HT-29 (cell line): ENCODE measurements at regions not wholly inside any gene's neighbourhood (a gene's known extent, or its start where the extent isn't known, plus 50 kb on each side); places are given as distances from the start of the nearest gene placed in this dataset.
"Not testable (repeated sequence)": the region's sequence is repeated elsewhere in the genome, so short reads cannot be mapped to it uniquely, and the experiment has no call there.

Experiments used
- DNase-seq: peaks from one replicate; pipeline ENCODE4 v3.0.0-alpha.2; 2015; ENCODE audit warnings: low spot score

DNA sequence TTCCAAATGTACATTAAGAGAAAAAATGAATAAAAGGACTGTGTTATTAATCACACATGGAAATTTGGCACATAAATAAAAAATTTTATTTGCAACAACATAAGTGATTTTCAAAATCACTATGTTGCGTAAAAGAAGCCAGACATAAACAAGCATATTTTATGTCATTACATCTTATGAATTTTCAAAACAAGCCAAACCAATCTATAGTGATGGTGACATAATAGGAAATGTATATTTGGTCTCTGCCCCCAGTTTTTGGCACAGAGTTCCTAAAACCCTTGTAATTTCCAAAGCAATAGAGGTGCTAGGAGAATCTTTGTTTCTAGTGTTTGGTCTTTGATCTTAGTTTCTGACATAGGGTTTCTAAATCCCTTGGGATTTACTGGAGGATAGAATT is 543.3 kb downstream of the ZBBX start:
- no peak for DNase-seq

DNA sequence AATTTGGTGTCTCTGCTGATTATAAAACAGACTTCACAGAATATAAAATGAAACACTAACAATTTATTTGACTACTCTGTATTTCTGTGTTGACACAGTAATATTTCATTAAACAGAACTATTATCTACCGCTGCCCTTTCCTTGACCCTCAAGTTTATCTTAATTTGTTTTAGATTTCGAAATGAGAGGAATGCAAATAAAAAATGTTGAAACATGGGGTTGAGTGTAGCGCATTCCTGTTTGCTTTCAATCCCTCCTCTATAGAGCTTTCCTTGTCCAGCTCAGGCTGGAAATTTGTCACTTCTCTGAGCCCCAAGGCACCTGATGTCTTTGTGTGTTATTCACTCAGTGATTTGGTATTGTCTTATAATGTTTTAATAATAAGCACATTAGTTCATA is 550.2 kb downstream of the ZBBX start:
- peak; percentile 79 for DNase-seq

DNA sequence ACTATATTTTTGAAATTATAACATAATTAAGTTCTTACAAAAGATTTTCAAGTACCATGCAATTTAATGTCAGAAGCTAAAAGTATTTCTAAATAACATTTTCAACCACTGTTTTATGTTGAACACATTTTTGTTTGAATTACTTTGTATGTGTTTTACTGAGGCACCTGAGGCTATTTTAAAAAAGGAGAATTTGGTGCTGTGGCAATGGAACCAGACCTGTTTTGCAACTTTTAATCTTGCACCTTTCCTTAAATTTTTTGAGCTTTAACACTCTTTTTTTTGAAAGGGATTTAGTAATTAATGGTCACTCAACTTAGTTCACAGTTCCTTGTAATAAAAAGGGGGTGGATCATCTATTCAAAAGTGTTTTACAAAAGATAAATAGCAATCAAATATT is 561.6 kb downstream of the ZBBX start:
- DNase-seq, result no peak

DNA sequence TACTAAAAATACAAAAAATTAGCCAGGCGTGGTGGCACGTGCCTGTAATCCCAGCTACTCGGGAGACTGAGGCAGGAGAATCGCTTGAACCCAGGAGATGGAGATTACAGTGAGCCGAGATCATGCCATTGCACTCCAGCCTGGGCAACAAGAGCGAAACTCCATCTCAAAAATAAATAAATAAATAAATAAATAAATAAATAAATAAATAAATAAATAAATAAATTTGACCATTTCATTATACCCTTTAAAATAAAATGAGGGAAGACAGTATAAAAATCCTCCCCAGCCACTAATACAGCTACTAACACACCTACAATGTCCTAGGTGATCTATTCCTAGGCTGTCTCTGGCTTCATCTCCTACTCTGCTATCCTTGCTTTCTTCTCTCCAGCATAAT is 562.8 kb downstream of the ZBBX start:
- DNase-seq, result not testable (repeated sequence)

DNA sequence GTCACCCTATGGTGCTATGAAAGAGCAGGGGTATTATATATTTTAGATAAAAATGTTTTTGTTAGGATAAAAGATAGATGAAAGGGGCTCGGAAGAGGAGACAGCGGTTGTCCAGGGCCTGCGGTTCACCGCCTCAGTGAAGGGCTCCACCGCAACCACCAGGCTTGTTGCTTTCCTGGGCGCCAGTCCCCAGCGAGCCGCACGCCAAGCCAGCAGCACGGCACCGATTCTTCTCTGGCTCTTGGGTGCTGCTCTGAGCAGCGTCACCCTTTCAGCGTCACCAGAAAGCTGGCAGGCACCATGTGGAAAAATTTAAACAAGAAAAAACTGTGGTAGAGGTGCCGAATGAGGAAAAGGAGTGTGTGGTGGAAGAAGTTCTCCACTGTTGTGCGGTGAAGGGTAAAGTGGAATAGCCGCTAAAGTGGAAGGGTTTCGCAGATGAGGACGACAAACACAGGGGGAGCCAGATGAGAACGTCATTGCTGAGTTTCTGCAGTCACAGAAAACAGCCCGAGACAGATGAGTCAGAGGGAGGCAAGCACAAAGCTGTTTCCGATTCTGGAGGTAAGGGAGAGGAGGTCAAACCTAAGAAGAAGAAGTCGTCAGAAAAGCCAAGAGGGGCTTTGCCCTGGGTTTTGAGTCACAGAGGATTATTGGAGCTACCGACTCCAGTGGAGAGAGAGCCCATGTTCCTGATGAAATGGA is 569.2 kb downstream of the ZBBX start:
- DNase-seq, result no peak

DNA sequence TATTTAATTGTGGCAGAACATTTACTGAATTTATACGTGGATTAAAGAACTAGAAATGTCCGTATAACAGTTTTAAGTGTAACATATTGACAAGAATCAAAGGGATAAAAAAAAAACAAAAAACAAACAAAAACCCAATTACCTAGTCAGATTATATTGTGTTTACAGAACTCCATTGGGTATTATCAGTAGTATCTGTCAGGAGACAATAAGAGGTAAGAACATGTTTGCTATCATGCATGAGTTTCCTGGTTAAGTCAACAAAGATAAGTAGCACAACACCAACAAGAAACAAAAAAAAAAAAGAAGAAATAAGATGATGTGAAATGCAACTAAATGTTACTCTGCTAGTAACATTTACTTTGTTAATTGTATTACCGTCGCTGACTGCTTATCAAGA is 570.6 kb downstream of the ZBBX start:
- no peak for DNase-seq

DNA sequence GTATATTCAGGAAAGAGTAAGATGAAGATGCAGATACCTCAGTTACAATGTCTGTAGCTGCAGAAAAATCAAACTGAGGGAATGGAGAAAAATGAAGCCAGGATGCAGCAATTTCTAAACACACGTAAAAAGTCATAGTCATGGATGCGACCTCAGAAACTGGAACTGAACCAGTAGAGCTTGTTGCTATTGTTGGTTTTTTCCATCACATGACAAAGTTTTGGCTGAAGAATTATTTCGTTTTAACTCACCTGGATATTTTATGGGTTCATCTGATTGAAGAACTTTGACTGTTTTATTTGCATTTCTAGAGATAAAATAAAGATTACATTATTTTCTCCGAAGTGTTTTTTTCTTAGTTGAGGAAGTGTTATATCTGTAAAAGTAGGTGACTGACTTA is 591.2 kb downstream of the ZBBX start:
- DNase-seq, result no peak

DNA sequence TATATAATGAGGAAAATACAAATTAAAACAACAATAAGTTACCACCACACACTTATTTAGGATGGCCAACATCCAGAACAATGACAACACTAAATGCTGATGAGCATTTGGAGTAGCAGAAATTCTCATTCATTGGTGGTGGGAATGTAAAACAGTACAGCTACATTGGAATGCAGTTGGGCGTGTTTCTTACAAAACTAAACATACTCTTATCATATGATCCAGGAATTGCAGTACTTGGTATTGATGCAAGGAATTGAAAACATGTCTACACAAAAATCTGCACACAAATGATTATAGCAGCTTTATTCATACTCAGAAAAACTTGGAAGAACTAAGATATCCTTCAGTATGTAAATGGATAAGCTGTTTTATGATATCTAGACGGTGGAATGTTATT is 594.2 kb downstream of the ZBBX start:
- DNase-seq, result peak; percentile 12

- no peak for DNase-seq
Observed at GRCh38 chr3:166783206-166783605, 596.9 kb downstream of the ZBBX start.

DNA sequence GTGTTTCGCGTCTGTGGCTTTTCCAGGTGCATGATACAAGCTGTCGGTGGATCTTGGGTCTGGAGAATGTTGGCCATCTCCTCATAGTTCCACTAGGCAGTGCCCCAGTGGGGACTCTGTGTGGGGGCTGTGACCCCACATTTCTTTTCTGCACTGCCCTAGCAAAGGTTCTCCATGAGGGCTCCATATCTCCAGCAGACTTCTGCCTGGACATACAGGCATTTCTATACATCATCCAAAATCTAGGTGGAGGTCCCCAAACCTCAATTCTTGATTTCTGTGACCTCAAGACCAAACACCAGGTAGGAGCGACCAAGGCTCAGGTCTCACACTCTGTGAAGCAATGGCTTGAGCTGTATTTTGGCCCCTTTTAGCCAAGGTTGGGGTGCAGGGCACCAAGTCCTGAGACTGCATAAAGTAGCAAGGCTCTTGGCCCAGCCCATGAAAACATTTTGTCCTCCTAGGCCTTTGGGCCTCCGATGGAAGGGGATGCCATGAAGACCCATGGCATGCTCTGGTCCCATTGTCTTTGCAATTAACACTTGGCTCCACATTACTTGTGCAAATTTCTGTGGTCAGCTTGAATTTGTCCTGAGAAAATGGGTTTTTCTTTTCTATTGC is 615.3 kb downstream of the ZBBX start:
- DNase-seq, result no peak

DNA sequence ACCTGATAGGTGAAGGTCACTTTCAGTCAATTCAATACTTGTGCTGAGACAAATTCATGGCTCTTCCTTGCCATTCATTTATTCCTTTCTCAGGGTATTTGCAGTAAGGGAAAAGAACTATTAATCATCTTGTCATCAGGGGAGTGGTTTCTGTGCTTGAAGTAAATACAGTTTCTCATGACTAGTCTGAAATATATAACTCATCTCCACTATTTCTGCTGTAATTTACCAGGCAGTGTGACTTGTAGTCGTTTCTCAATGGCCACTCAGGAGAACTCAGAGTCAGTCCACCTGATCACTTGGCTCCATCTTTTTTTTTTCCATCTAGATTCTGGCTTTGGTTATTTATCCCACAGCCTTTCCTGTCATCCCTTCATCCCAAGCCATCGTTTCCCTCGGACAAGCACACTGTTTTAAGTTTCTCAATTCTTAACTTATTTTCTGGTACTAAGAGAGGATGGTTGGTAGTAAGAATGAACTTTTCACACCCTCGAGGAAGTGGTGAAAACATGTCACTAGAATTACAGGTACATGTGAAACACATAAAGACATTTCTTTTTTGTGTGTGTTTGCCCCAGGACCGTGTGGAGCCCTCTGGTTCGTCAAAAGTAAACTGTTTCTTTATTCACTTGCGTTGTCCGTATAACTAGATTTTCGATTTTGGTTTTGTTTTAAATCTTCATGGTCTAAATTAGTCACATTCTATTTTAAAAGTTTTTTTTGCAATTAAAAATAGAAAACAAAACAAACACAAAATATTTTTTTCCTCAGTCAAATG is 620.2 kb downstream of the ZBBX start:
- DNase-seq, result no peak

GRCh38 chr3:166752214-166752613 is 627.9 kb downstream of the ZBBX start:
- no peak for DNase-seq

DNA sequence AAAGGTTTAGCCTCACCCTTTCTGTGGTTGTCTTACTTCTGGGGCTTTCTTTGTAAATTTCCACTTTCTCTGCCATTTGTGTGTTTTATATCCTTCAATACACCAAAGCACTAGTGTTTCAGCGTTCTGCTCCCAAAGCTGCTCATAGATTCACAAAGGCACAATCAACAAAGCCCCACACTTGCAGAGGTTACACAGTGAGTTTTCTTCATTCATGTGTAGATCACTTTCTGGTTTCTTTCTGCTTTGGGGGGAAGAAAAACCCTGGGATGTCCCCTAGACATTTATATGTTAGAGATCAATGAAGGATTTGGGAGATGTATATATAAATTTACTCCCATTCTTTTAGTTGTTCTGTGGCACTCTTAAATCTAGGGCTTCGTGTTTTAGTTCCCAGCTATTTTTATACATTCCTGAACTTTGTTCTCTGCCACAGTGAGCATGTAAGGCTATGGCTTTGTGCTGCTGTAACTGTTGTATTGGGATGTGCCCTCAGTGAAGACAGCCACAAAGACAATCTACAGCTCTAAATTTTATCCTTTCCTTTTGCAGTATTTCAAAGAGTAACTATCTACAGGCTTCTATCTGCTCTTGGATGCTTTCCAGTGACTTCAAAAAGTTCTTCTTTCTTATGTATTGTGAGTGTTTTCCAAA is 636.5 kb downstream of the ZBBX start:
- DNase-seq, result no peak

DNA sequence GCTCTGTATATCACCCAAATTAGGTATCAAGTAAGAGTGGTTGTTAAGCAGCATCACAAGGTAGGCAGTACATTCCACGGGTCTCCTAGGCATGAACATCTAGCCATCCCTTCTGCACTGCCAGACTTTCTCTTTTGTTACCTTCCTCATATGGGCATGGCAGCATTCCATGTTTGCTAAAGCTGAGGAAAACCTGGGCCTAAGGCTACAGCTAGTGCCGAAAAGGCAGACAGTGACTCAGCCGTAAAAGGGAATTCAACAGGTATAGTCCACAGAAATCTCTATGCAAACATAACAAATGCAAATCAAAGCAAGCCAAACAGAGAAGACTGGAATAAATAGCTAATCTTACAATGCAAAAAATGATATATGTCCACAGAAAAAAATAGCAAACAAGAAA is 645.4 kb downstream of the ZBBX start:
- no peak for DNase-seq

DNA sequence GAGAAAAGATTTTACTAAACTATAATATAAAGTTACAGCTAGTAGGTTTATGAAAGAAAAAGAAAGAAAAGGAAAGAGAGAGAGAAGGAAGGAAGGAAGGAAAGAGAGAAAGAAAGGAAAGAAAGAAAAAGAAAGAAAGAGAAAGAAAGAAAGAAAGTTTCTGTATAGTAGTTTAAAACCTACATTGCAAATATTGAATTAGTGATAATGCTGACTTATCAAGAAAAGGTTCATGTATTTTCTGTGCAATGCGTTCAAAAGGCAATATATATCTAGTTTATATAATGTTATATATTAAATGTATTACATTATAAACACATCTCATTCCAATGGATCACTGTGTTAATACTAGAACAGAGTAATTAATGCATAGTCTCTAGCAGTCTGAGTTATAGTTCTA is 648.4 kb downstream of the ZBBX start:
- DNase-seq, result no peak

DNA sequence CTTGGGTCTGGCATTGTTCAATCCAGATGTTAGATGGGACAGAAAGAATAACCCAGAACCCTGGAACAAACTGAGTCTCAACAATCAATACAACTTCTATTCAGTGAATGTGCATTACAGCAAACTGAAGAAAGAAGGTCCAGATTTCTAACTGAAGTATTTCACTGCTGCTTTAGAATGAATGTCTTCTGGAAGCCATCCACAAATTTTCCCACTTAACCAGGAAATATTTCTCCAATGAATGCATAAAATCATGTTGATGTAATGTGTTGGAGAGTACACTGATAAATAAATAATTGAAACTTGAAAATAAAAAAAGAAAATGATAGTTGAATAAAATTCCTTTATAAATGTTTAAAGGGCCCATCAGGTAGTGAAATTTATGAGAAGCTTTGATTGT is 658.6 kb downstream of the ZBBX start:
- DNase-seq, result no peak

DNA sequence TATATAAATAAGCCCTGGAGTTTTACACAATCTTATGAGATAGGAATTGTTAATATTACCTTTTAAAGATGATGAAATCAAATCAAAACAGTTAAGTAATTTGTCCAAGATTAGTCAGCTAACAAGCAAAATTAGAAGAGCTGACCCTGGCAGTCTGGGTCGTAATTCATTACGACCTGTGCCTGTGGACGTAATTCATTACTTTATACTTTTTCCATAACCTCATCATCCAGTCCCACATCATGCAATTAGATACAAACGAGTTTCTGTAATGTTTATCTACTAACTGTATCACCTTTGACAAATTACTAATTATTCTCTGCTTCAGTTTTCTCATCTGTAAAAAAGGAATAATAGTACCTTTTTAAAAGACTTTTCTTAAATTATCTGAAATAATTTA is 665.9 kb downstream of the ZBBX start:
- DNase-seq, result no peak

- no peak for DNase-seq
Observed at GRCh38 chr3:166713787-166714186, 666.3 kb downstream of the ZBBX start.

DNA sequence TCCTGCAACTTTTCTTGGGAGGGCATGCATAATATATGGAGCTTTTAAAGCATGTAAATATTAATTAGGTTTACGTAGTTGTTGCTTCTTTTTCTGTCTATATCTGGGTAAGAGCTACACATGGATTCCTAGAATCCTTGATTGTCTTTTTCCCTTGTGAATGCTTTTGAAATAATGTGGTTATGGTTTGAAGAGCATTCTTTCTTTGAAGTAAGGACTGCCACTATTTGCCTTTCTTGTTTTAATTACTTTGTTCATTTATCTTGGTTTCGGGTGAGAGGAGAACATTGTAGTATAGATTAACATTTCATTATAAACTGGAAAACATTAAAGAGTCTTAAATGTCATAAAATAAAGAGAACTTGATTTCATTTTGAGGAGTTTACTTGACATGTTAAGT is 674.0 kb downstream of the ZBBX start:
- no peak for DNase-seq

GRCh38 chr3:166697495-166697894 is 682.6 kb downstream of the ZBBX start:
- DNase-seq, result no peak

- no peak for DNase-seq
Observed at GRCh38 chr3:166696103-166696502, 684.0 kb downstream of the ZBBX start.

DNA sequence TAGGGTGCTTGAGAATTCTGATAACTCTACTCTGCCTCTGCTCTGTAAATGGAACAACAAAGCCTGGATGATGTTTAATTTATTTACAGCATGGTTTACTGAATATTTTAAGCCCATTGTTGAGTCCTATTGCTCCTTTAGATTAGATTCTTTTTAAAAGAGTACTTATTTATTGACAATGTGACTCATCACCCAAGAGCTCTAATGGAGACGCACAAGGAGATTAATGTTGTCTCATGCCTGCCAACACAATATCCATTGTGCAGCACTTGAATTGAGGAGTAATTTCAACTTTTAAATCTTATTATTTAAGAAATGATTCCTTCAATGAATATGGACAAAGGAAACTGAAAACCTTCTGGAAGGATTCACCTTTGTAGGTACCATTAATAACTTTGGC is 691.4 kb downstream of the ZBBX start:
- peak; percentile 11 for DNase-seq
